ENCODE measurements at regions not wholly inside any gene's neighbourhood (a gene's known extent, or its start where the extent isn't known, plus 50 kb on each side); places are given as distances from the start of the nearest gene placed in this dataset.

DNA sequence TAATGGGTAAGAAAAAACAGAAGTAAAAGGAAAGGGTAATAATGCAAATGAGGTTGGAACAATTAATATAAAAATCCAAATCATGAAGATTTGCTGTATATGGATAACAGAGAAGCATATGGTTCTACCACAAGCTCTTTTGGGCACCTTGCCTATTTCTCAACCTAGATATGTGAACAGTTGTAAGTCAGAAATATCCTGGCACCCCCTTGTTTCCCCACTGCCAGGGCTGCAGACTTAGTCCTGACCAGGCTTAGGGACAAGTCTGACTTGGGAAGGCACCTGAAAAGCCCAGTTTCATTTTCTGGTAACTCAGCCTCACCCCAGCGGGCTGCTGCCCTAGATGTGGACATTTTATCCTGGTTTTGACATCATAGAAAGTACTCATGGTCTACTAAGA, 183.2 kb upstream of the STAC start:
- Mint-ChIP-seq H3K9me3 (no peaks in the 10 kb centered on the region), H3K27ac (no peak overlapping the region), H3K36me3 (ENCODE audit: low read depth) (no peaks in the 10 kb centered on the region), H3K27me3 (no peaks in the 10 kb centered on the region), H3K4me1 (no peaks in the 10 kb centered on the region), H3K4me3 (no peak overlapping the region)
- POLR2A ChIA-PET, result no interaction called here
- CTCF ChIA-PET, result no interaction called here
- DNase-seq, result no peak

DNA sequence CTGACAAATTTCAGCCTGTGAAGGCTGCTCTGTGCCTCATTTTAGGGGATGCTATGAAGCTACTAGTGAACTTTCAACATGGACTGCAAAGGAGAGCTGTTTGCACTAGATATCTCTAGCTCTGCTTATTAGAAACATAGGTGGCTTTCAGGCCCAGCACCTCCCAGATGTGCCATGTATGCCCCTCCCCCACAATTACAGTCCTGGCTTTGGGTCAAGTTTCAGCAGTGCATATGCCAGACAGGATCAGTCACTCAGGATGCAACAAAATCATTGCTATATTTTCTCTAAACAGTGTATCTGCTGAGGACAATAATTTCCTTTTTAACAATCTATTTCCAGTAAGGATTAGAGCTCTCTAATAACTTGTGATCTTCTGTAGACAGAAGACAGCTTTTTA, 178.8 kb upstream of the STAC start:
- CTCF ChIA-PET, result no interaction called here
- Mint-ChIP-seq H3K9me3 (no peaks in the 10 kb centered on the region), H3K27me3 (no peaks in the 10 kb centered on the region), H3K36me3 (ENCODE audit: low read depth) (no peaks in the 10 kb centered on the region), H3K27ac (no peak overlapping the region), H3K4me1 (no peaks in the 10 kb centered on the region), H3K4me3 (no peak overlapping the region)
- DNase-seq, result no peak
- POLR2A ChIA-PET, result no interaction called here

DNA sequence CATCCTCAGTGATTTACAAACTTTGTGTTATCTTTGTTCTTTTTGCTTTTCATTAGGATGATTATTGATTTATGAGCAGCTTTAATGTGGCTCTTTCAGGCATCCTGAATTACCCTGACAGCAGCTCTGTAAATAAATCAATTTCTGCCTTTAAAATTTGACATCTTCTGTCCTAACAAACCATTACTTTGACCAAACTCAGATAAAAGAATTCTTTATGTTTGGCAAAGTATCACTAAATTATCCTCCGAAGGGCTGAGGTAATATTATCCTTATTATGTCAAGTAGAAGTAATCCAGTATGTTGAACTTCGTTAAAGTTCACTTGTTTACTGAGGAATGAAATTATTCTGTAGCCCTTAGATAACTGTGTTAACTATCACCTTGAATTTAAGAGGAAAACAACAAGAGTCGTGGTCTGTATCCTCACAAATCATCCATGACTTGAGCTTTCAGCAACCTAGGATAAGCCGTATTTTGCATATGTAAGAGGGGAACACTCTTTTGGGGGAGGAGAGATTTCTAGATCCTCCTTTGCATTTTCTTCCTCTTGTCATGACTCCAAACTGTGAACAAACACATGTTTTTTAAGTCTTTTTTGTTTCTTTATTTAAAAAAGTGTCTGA, 173.2 kb upstream of the STAC start:
- no peak for DNase-seq
- H3K27ac Mint-ChIP-seq, result no peak overlapping the region
- H3K4me3 Mint-ChIP-seq, result no peak overlapping the region
- no peaks in the 10 kb centered on the region for H3K4me1 Mint-ChIP-seq
- H3K36me3 Mint-ChIP-seq (ENCODE audit: low read depth), result no peaks in the 10 kb centered on the region
- no peaks in the 10 kb centered on the region for H3K27me3 Mint-ChIP-seq
- ChIA-PET POLR2A (interaction anchor here (0.6 kb wide), 1 partner anchor 11 kb away, joined by 3 read pairs; no protein-coding TSS in a partner anchor), CTCF (no interaction called here)
- no peaks in the 10 kb centered on the region for H3K9me3 Mint-ChIP-seq

DNA sequence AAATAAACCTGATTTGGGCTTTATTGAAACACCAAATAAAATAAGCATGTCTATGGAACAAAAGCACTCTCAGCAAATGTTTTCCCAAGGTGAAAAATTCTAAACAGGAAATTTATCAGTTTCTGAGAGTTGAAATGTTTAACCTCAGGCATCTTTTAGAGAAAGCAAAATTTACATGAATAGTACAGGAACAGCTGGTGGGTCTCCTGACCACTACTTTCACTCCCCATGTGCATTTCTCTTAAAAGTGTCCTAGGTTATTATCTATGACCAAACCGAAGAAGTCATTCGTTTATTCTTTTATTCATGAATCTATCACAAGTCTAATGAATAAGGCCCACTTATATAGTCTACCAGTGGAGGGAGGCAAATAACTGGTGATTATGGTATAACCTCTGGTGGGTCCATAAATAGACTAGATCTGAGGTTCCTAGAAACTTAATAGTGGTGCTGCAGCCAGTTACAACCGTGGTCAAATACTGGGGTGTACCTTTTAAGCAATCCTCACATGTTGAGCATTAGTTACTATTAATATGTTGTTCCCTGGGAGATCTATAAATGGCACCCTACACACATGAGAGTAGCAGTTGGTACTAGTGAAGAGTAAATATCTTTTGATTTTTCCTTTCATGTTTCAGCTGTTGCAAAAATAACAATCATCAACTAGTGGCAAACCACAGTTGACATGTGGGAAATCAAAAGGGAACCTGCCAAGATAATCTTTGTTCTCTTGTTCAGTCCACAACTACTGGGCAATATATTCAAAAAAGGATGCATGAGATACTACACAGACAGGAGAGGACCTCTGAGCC, 169.3 kb upstream of the STAC start:
- Mint-ChIP-seq H3K4me1 (no peaks in the 10 kb centered on the region), H3K27ac (no peak overlapping the region), H3K27me3 (no peaks in the 10 kb centered on the region), H3K36me3 (ENCODE audit: low read depth) (no peaks in the 10 kb centered on the region), H3K9me3 (no peaks in the 10 kb centered on the region), H3K4me3 (no peak overlapping the region)
- ChIA-PET POLR2A (no interaction called here), CTCF (no interaction called here)
- no peak for DNase-seq

DNA sequence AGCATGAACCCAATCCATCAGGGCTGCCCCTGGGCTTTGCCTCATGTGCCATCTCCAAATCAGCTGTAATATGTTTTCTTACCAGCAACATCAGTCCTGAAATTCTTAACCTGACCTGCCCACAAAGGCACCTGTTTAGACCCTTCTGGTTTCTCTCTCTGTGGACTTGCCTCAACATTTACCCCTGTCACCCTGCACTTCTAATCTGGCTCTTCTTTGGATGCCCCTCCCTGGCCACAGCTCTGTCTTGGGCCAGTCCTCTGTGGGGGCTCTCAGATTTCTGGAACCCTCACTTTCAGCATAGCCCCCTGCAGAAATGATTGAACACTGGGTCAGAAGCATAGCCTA, 168.7 kb upstream of the STAC start:
- H3K27ac Mint-ChIP-seq, result no peak overlapping the region
- H3K27me3 Mint-ChIP-seq, result no peaks in the 10 kb centered on the region
- H3K9me3 Mint-ChIP-seq, result no peaks in the 10 kb centered on the region
- H3K4me1 Mint-ChIP-seq, result no peaks in the 10 kb centered on the region
- H3K4me3 Mint-ChIP-seq, result no peak overlapping the region
- POLR2A ChIA-PET, result no interaction called here
- no peaks in the 10 kb centered on the region for H3K36me3 Mint-ChIP-seq (ENCODE audit: low read depth)
- DNase-seq, result no peak
- CTCF ChIA-PET, result no interaction called here

DNA sequence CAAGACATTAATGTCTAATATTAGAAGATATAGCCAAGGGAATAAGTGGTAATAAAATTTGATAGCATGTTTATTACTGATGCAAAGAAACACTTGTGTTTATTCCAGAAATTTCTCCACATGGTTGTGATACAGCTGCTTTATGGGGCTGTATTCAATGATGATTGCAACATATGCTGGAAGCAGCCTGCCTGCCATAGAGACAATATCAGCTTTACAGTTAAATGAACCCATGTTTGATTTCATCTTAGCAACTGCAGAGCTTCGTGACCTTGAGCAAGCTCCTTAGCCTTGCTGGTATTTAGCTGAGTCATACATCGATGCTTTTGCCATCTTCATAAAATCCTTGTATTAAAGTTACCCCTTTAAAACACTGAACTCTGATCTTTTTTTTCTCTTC, 168.1 kb upstream of the STAC start:
- no peak overlapping the region for H3K27ac Mint-ChIP-seq
- no peak overlapping the region for H3K4me3 Mint-ChIP-seq
- ChIA-PET POLR2A (no interaction called here), CTCF (no interaction called here)
- H3K4me1 Mint-ChIP-seq, result no peaks in the 10 kb centered on the region
- no peaks in the 10 kb centered on the region for H3K36me3 Mint-ChIP-seq (ENCODE audit: low read depth)
- H3K27me3 Mint-ChIP-seq, result no peaks in the 10 kb centered on the region
- H3K9me3 Mint-ChIP-seq, result no peaks in the 10 kb centered on the region
- DNase-seq, result no peak

DNA sequence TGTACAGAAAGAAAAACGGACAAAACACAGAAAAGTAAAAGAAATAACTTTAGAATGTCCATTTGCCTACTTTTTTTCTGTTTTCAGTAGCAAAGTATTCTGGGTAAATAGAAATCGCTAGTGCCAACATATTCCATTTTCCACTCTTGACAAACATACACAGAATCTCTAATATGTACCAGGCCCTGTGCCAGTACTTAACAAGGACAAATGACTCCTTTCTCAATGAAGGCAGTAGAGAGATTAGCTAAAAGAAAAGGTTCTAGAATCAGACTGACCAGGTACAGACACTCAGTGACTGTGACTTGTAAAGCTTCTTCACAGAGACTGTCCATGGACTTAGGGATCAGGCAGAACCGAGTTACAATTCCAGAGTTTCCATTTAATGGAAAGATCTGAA, 165.8 kb upstream of the STAC start:
- POLR2A ChIA-PET, result no interaction called here
- DNase-seq, result no peak
- Mint-ChIP-seq H3K27me3 (no peaks in the 10 kb centered on the region), H3K4me1 (no peaks in the 10 kb centered on the region), H3K9me3 (no peaks in the 10 kb centered on the region), H3K27ac (no peak overlapping the region), H3K36me3 (ENCODE audit: low read depth) (no peaks in the 10 kb centered on the region), H3K4me3 (no peak overlapping the region)
- CTCF ChIA-PET, result no interaction called here

DNA sequence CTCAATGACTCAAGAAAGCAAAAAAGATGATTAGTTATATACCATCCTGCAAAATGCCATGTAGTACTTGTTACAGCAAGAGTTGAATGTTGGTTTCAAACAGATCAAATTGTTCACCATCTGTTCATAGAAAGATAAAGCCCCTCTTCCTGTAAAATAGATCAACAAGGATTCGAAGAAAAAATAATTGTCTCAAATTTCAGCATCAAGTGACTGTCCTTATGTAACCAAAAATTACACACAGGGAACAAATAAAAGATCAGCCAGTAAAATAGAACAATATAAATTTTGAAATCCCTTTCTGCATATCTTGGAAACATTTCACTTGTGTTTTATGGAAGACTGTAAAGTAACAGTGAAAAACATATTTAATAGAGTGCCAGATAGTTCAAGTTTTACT, 165.1 kb upstream of the STAC start:
- Mint-ChIP-seq H3K4me3 (no peak overlapping the region), H3K36me3 (ENCODE audit: low read depth) (no peaks in the 10 kb centered on the region), H3K27me3 (no peaks in the 10 kb centered on the region), H3K9me3 (no peaks in the 10 kb centered on the region), H3K27ac (no peak overlapping the region), H3K4me1 (no peaks in the 10 kb centered on the region)
- DNase-seq, result no peak
- POLR2A ChIA-PET, result no interaction called here
- CTCF ChIA-PET, result no interaction called here

DNA sequence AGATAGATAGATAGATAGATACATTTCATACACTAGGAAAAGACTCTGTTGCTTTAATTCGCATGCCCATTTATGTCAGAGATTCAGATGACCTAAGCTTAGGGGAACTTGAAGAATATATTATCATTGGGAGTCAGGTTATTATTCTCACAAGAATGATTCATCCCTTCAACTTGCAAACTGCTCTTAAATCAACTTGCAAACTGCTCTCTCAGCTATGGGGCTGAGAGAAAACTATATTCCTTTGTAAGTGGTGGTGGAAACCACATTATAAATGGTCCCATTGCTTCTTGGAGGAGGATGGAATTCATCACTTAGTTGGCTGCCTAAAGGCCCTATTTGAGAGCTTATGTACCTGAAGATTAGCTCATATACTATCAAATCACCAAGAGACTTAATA, 160.9 kb upstream of the STAC start:
- no peaks in the 10 kb centered on the region for H3K27me3 Mint-ChIP-seq
- H3K27ac Mint-ChIP-seq, result no peak overlapping the region
- ChIA-PET CTCF (no interaction called here), POLR2A (interaction anchor here (0.5 kb wide), 1 partner anchor 74 kb away, joined by 3 read pairs; no protein-coding TSS in a partner anchor)
- H3K4me3 Mint-ChIP-seq, result no peak overlapping the region
- no peaks in the 10 kb centered on the region for H3K4me1 Mint-ChIP-seq
- H3K36me3 Mint-ChIP-seq (ENCODE audit: low read depth), result no peaks in the 10 kb centered on the region
- no peak for DNase-seq
- H3K9me3 Mint-ChIP-seq, result no peaks in the 10 kb centered on the region

DNA sequence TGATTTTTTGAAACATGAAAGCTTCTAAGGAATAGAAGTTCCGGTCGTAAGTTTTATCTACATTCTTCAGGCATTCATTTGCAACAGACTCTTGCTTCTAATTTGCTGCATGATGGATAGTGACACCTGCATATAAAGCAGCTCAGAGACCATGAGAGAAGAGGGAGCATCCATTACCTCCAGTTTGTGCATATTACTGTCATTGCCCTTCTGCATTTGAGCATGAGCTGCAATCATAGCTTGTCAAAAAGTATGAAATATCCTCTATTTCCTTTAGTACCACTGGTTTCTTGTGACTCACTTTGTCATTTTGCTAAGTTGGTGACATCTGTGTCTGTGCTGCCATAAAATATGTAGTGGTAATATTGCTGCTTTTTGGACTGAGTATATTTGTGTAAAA, 160.1 kb upstream of the STAC start:
- Mint-ChIP-seq H3K9me3 (no peaks in the 10 kb centered on the region), H3K4me1 (no peaks in the 10 kb centered on the region), H3K36me3 (ENCODE audit: low read depth) (no peaks in the 10 kb centered on the region), H3K4me3 (no peak overlapping the region), H3K27ac (no peak overlapping the region), H3K27me3 (no peaks in the 10 kb centered on the region)
- ChIA-PET POLR2A (no interaction called here), CTCF (no interaction called here)
- DNase-seq, result no peak

DNA sequence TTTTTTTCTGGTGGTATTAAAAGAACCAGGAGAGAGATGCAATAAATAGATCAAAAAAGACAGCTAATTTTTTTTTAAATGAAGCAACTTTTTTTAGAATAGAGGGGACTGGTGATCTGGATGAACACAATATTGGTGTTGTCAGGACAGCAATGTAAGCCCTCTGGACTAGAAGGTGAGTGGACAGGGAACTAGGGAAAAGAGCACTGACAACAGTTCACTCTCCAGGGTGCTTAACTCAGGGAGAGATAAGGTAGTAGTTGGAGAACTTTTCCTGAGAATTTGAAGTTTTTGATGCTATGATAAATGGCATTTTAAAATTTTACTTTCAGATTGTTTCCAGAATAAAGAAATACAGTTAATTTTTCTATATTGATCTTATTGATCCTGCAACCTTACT, 158.3 kb upstream of the STAC start:
- Mint-ChIP-seq H3K27me3 (no peaks in the 10 kb centered on the region), H3K4me1 (no peaks in the 10 kb centered on the region), H3K36me3 (ENCODE audit: low read depth) (no peaks in the 10 kb centered on the region), H3K9me3 (no peaks in the 10 kb centered on the region), H3K4me3 (no peak overlapping the region), H3K27ac (no peak overlapping the region)
- POLR2A ChIA-PET, result no interaction called here
- CTCF ChIA-PET, result no interaction called here
- no peak for DNase-seq

DNA sequence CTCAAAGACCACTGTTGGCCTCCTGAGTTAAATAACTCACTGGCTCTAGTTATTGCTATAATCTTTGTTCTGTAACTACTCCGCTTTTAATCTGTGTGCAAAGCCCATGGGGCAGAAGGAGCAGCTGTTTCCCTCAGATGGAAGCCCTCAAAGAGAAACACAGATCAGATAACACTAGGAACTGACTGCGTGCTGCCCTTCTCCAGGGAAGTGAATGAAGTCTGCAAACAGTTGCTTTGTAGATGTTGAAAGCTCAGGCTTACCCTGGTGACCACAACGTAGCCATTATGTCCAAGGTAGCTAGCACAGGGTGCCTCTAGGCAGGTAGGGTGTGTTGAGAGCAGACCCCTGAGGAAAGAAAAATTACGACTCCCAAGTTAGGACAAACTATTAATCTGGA, 152.3 kb upstream of the STAC start:
- DNase-seq, result no peak
- CTCF ChIA-PET, result no interaction called here
- Mint-ChIP-seq H3K27me3 (no peaks in the 10 kb centered on the region), H3K4me1 (no peaks in the 10 kb centered on the region), H3K27ac (no peak overlapping the region), H3K9me3 (no peaks in the 10 kb centered on the region), H3K4me3 (no peak overlapping the region), H3K36me3 (ENCODE audit: low read depth) (no peaks in the 10 kb centered on the region)
- POLR2A ChIA-PET, result no interaction called here

DNA sequence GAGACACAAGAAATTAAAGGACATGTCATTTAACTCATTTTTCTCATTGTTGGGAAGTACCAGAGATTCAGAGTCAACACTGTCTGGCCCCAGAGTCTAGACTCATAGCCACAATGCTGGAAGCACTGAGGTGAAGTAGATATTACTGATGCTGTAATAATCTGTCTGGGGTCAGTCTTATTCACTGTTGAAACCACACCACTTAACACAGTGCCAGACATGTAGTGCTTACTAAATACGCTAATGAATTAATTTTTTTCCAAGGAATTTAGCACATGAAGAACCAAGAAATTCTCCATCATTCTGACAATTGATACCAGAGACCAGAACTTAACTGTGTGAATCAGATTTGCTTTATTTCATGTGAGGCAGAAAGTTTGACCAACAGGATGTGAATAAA, 150.8 kb upstream of the STAC start:
- H3K4me3 Mint-ChIP-seq, result no peak overlapping the region
- no peak overlapping the region for H3K27ac Mint-ChIP-seq
- no peaks in the 10 kb centered on the region for H3K4me1 Mint-ChIP-seq
- H3K36me3 Mint-ChIP-seq (ENCODE audit: low read depth), result no peaks in the 10 kb centered on the region
- POLR2A ChIA-PET, result no interaction called here
- H3K9me3 Mint-ChIP-seq, result no peaks in the 10 kb centered on the region
- CTCF ChIA-PET, result no interaction called here
- no peaks in the 10 kb centered on the region for H3K27me3 Mint-ChIP-seq
- no peak for DNase-seq

DNA sequence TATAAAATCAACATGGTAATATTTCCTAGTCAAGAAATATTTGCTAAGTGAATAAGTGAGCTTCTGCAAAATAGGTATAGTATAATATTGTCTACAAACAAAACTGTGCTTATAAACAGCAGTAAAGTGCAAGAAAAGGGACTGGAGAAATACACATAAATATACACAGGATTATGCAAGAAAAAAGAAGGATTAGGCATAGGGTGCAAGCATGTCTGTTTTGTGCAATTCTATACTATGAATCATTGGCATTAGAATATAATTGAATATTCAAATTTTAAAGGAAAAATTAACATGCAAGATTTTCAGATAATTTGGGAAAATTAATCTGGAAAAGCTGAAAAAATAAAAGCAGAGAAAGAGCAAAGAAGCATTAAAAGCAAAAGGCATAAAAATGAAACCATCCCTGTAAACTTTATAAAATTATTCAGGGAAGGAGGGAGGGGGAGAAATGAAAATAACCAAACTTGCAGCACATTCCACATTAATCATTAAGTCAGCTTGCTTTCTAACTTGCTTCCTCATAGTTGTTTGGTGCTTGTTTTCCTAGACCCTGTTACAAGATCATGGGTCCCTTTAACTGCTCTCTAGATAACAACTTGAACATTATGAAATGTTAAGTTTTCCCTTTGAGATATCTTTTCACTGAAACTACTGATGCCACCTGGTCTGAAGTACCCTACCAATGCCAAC, 147.4 kb upstream of the STAC start:
- no peaks in the 10 kb centered on the region for H3K4me1 Mint-ChIP-seq
- POLR2A ChIA-PET, result no interaction called here
- peaks cover 2% of the 10 kb centered on the region for H3K9me3 Mint-ChIP-seq
- no peaks in the 10 kb centered on the region for H3K36me3 Mint-ChIP-seq (ENCODE audit: low read depth)
- CTCF ChIA-PET, result no interaction called here
- no peak overlapping the region for H3K4me3 Mint-ChIP-seq
- no peaks in the 10 kb centered on the region for H3K27me3 Mint-ChIP-seq
- DNase-seq, result no peak
- H3K27ac Mint-ChIP-seq, result no peak overlapping the region
